HG02943 (cell line): ENCODE measurements at regions not wholly inside any gene's neighbourhood (a gene's known extent, or its start where the extent isn't known, plus 50 kb on each side); places are given as distances from the start of the nearest gene placed in this dataset.

Source experiments
- ATAC-seq: cut with Tn5 transposase; IDR thresholded peaks from one replicate; pipeline ENCODE4 v1.9.1; 2021; ENCODE audit warnings: mild to moderate bottlenecking, low read depth, moderate library complexity; ENCODE audit not compliant: unreplicated experiment

DNA sequence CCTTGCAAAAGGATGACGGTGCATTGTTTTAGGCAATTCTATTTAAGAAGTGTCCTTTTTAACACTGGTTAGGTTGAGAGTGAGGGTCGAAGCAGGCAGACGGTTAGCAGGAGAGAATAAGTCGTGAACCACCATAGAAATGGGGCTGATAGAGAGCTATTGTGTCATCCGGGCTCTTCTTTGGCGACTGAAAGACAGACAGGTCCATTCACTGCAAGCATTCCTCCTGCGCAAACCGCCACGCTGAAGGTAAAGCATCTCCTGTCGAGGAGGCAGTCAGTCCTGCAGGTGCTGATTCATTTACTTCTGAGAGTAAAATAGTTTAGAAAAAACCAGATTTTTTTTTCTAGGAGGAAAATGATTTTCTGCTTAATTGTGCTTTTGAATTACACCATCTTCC, 1002.8 kb upstream of the NR2F2 start:
- ATAC-seq = no peak

DNA sequence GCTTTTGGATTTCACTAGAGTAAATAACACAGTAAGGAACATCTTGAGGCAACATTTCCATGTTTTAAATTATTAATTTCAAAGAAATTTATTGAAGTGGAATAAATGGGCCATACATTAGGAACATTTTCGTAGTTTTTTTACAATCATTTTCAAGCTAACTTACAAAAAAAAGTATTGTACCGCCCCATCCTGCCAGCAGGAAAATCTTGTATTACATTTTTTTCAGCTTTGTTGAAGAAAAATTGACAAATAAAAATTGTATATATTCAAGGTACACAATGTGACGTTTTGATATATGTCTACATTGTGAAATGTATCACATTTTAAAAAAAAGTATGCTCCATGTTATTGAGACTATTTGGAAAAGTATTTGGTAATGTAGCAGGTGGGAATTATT, 1001.9 kb upstream of the NR2F2 start:
- ATAC-seq = no peak

DNA sequence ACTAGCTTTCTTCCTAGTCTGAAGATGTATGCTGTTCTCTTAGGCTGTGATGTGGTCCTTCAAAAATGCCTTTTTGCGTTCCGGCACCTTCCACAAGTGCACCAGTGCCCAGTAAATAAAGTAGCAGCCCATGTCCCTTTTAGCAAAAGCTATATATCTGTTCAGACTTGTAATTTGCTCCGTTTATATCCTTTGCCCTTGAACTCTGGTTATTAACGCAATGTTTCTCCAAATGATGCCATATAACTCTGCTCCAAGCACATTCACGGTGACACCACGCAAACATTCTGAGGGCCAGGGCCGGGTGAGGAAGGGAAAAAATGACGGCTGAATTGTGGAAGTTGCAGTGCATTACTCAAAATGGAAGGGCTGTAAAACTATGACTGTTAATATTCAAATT, 1001.1 kb upstream of the NR2F2 start:
- no peak for ATAC-seq

- ATAC-seq = no peak
These were observed 988.8 kb upstream of the NR2F2 start for GRCh38 chr15:95341686-95342085.

DNA sequence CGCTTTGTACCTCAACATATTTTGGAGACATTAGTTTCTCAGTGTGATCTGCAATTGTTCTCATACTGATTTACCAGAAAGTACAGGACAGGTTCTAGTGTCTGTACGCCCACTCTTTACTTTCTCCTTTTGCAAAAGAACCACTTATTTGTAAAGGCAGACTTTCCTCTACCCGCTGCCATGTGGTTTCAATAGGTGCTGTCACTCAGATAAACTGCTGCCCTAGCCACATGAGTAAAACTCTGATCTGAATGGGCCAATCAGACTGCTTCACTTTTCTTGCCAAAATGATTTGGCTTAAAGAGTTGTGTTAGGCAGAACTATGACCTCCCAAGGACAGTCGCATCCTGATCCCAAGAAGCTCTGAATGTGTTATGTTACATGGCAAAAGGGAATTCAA, 984.6 kb upstream of the NR2F2 start:
- no peak for ATAC-seq

- no peak for ATAC-seq
These were observed 983.6 kb upstream of the NR2F2 start for GRCh38 chr15:95346721-95347475.

GRCh38 chr15:95347837-95348236, 982.7 kb upstream of the NR2F2 start:
- no peak for ATAC-seq

DNA sequence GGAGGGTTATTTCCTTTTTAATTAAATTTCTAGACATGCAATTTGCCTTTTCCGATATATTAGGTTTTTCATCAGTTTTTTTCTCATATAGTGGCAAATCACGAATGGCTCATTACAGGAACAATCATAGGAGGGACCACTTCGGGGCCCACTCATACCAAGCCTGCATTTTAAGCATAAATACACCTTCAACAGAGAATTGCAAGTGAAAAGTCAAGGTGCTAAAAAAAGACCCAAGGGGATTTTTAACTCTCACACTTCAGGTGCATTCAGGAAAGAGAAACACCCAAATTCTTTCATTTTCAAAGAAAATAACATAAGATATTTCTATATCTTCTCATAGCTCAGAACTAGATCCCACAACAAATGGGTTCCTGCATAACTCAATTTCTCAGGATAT, 979.6 kb upstream of the NR2F2 start:
- no peak for ATAC-seq

GRCh38 chr15:95352631-95353187, 977.8 kb upstream of the NR2F2 start:
- ATAC-seq = no peak

DNA sequence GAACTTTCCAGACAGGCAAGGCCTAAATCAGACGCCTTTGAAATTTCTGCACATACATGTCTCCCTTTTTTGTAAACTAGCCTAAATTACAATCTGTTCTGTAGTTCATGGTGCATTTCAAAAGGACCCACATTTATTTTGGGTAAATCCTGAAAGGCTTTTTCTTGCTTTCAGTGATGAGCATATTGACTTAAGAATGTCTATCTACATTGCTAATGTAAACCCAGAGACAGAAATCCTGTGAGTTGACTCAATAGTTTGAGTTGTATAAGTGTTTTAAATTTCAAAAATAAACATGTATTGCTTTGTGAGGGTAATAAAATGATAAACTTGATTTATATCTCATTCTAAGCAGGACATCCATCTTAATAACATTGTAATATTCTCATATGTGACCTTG, 977.0 kb upstream of the NR2F2 start:
- no peak for ATAC-seq

- ATAC-seq = no peak
These were observed 970.5 kb upstream of the NR2F2 start for GRCh38 chr15:95359966-95360365.

DNA sequence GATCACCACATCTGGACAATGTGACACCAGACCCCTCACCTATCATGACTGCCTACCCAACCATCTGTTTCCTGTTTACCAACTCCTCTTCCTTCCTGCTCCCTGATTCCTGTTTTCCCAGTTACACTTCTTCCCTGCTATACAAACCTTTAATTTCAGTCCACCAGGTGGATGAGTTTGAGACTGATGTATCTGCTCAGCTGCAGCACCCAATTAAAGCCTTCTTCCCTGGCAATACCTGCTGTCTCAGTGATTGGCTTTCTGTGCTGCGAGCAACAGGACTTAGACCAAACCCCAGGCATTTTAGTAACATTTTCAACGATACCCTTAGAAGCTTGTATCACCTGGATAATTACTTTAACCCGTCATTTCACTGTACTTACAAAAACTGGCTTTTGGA, 968.2 kb upstream of the NR2F2 start:
- ATAC-seq = no peak

DNA sequence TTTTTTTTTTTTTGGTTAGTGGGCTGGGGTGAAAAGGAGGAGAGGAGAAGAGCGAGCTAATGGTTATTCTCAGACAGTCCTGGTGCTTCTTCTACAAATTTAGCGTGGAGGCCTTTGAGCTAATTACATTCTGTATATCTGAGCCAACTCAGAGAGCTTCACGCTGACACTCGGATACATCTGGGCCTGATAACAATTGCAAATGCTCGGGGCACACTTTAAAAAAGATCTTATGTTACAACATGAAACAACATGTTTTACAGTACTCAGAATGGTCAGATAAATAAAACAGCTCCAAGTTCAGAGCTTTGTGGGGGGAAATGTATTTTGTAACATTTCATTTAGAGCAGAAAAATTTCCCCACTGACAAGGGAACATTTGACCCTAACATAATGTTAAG, 966.9 kb upstream of the NR2F2 start:
- no peak for ATAC-seq

DNA sequence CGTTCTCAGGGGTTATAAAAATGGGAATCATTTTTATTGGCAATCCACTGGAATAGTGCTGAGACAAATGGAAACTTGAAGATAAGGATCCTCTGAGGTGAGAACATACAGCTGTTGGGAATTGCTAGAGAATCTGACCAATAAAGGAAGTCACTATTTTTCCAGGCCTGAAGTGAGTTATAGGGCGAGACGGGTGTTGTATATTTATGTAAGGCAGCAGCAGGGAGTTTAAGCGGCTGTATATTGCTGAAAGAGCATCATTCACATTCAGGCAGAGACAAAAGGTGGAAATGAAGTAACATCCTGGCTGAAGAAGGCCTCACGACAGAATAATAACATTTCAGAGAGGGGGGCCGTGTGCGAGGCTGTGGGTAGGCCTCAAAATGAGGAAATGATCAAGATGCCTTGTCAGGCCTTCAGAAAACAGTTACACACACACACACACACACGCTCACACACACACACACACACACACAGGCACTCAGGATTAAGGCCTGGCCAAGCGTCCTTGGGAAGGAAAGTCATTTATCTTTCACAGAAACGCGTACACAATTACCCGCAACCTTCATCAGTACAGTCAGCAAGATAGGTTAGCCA, 964.9 kb upstream of the NR2F2 start:
- no peak for ATAC-seq

- no peak for ATAC-seq
These were observed 962.3 kb upstream of the NR2F2 start for GRCh38 chr15:95368191-95368590.

GRCh38 chr15:95368755-95369601, 961.5 kb upstream of the NR2F2 start:
- no peak for ATAC-seq

DNA sequence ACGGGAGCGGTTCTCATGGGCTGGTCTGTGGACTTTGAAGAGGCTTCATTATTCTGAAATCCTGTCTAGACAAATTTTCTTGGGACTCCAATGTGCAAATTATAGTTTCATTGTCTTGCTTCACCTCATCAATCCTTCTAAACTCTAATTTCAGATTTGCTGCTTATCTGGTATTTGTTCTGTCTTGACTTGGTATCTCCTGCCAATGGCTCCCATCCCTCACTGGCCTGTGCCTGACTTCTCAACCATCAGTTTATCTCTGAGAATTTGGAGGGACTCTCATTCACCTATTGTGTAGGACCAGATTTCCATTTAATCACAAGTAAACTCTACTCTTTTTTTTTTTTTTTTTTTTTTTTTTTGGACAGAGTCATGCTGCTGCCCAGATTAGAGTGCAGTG, 960.2 kb upstream of the NR2F2 start:
- no peak for ATAC-seq

- no peak for ATAC-seq
These were observed 958.8 kb upstream of the NR2F2 start for GRCh38 chr15:95371664-95372063.

- no peak for ATAC-seq
These were observed 955.2 kb upstream of the NR2F2 start for GRCh38 chr15:95375281-95375680.

DNA sequence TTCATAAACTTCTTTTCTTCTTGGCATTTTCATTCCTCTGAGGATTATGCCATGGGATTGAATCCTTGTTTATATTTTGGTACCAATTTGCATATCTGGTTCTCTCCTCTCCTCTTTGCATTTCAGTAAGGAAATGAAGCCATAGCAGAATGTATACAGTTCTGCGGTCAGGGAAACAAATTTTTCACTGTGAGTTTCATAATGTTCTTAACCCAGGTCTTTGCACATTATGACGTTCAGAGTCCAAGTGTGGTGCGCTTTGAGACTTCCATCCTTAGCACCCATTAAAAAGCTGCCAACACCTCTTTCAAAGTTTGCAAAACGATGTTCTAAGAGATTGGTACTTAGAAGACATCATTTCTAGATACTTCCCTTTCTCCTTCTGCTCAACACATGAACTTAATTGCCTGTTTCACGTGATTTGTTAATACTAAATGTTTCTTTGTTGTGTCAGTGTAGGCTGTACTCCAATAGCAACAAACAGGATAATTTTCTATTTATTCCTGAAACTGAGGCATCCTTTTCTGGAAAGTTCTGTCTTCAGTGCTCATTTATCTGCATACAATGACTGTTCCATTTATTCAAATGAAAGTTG, 953.1 kb upstream of the NR2F2 start:
- ATAC-seq = no peak
